Liver (tissue), 8 donors: ENCODE measurements at regions not wholly inside any gene's neighbourhood (a gene's known extent, or its start where the extent isn't known, plus 50 kb on each side); places are given as distances from the start of the nearest gene placed in this dataset.

Source experiments
- DNase-seq: peaks from one replicate; pipeline ENCODE4 v3.0.0-alpha.2; 2017; ENCODE audit warnings: low spot score
- H3K27ac ChIP-seq, 2 donors: one replicate each; pipeline ENCODE4 v1.7.0; 2013; ENCODE audit warnings: inconsistent platforms in 2 of 2, low read length in 2 of 2, control low read depth in 1 of 2, low read depth in 1 of 2, mild to moderate bottlenecking in 1 of 2
- H3K27me3 ChIP-seq, 4 donors: one replicate each; pipeline versions ENCODE4 v1.6.1 to v1.7.0; 2013; ENCODE audit warnings: low read length in 3 of 4, inconsistent platforms in 1 of 4, mild to moderate bottlenecking in 1 of 4, moderate library complexity in 1 of 4; ENCODE audit not compliant: control insufficient read depth in 4 of 4, insufficient read depth in 4 of 4
- H3K36me3 ChIP-seq, 4 donors: one replicate each; pipeline versions ENCODE4 v1.6.1 to v1.7.0; 2013; ENCODE audit warnings: low read length in 3 of 4, mild to moderate bottlenecking in 3 of 4, low read depth in 1 of 4, moderate library complexity in 1 of 4; ENCODE audit not compliant: control insufficient read depth in 4 of 4, insufficient read depth in 3 of 4
- H3K4me1 ChIP-seq, 4 donors: one replicate each; pipeline versions ENCODE4 v1.6.1 to v1.7.0; 2013; ENCODE audit warnings: low read length in 3 of 4, mild to moderate bottlenecking in 3 of 4, moderate library complexity in 1 of 4; ENCODE audit not compliant: control insufficient read depth in 4 of 4, insufficient read depth in 4 of 4
- H3K4me3 ChIP-seq, 3 donors: one replicate each; pipeline versions ENCODE4 v1.6.1 to v1.7.0; 2013; ENCODE audit warnings: low read length in 3 of 3, control low read depth in 1 of 3, low read depth in 1 of 3, mild to moderate bottlenecking in 1 of 3
- H3K9ac ChIP-seq, 2 donors: one replicate each; pipeline ENCODE4 v1.7.0; 2013; ENCODE audit warnings: low read length in 2 of 2, mild to moderate bottlenecking in 2 of 2, moderate library complexity in 2 of 2, control low read depth in 1 of 2, low read depth in 1 of 2
- H3K9me3 ChIP-seq, 4 donors: one replicate each; pipeline versions ENCODE4 v1.6.1 to v1.7.0; 2013; ENCODE audit warnings: low read length in 3 of 4; ENCODE audit not compliant: control insufficient read depth in 4 of 4
- EGR1 ChIP-seq, 2 donors: IDR thresholded peaks; 2 replicates each; pipeline ENCODE4 v1.6.1; 2016 to 2018; ENCODE audit warnings: antibody characterized with exemption in 2 of 2, low read depth in 2 of 2
- FOXA1 ChIP-seq: IDR thresholded peaks from 2 replicates; pipeline ENCODE4 v1.6.1; 2016; ENCODE audit warnings: antibody characterized with exemption
- FOXA2 ChIP-seq: IDR thresholded peaks from 2 replicates; pipeline ENCODE4 v1.6.1; 2016; ENCODE audit warnings: antibody characterized with exemption
- GABPA ChIP-seq, 2 donors: IDR thresholded peaks in 1 of 2; conservative IDR thresholded peaks in 1 of 2; 2 replicates each; pipeline ENCODE4 v1.6.1; 2016; ENCODE audit warnings: antibody characterized with exemption in 2 of 2, mild to moderate bottlenecking in 1 of 2, moderate library complexity in 1 of 2
- HNF4A ChIP-seq, 2 donors: conservative IDR thresholded peaks; 2 replicates each; pipeline ENCODE4 v1.6.1; 2016; ENCODE audit warnings: antibody characterized with exemption in 2 of 2, mild to moderate bottlenecking in 2 of 2
- HNF4G ChIP-seq: IDR thresholded peaks from 2 replicates; pipeline ENCODE4 v1.6.1; 2016; ENCODE audit warnings: antibody characterized with exemption
- JUND ChIP-seq, 2 donors: IDR thresholded peaks; 2 replicates each; pipeline ENCODE4 v1.6.1; 2016; ENCODE audit warnings: antibody characterized with exemption in 2 of 2
- NR2F2 ChIP-seq: IDR thresholded peaks from 2 replicates; pipeline ENCODE4 v1.6.1; 2016; ENCODE audit warnings: antibody characterized with exemption
- RXRA ChIP-seq, 2 donors: IDR thresholded peaks; 2 replicates each; pipeline ENCODE4 v1.6.1; 2017 to 2018; ENCODE audit warnings: antibody characterized with exemption in 2 of 2, mild to moderate bottlenecking in 1 of 2
- SP1 ChIP-seq: IDR thresholded peaks from 2 replicates; pipeline ENCODE4 v1.6.1; 2018; ENCODE audit warnings: antibody characterized with exemption, mild to moderate bottlenecking
- TAF1 ChIP-seq: conservative IDR thresholded peaks from 2 replicates; pipeline ENCODE4 v1.6.1; 2016; ENCODE audit warnings: antibody characterized with exemption, mild to moderate bottlenecking
- YY1 ChIP-seq: IDR thresholded peaks from 2 replicates; pipeline ENCODE4 v1.6.1; 2016; ENCODE audit warnings: antibody characterized with exemption, mild to moderate bottlenecking
- WGBS: extraction: QIAGEN DNeasy Blood & Tissue Kit; methylation state at CpG from one replicate; pipeline ENCODE4 v1.1.7; 2013; 5-methylcytosine and 5-hydroxymethylcytosine counted together
- TF ChIP-seq, protein P1 (sequence below): IDR thresholded peaks from 2 replicates; pipeline ENCODE4 v1.6.1; 2016; ENCODE audit warnings: antibody characterized with exemption
- TF ChIP-seq, protein P2 (sequence below): IDR thresholded peaks from 2 replicates; pipeline ENCODE4 v1.6.1; 2016; ENCODE audit warnings: antibody characterized with exemption, mild to moderate bottlenecking
- TF ChIP-seq, protein P3 (sequence below): fragments of 150-350 bp; IDR thresholded peaks from 2 replicates; pipeline ENCODE4 v1.5.1; 2017; ENCODE audit warnings: improper control_type of control experiment, low read depth, low read length; ENCODE audit not compliant: missing input control
- TF ChIP-seq, protein P4 (sequence below): IDR thresholded peaks from 2 replicates; pipeline ENCODE4 v1.6.1; 2016; ENCODE audit warnings: antibody characterized with exemption
- donor health status: healthy.
- donor health status: healthy.
- donor health status: healthy.
- donor health status: healthy.
- donor health status: healthy.

DNA sequence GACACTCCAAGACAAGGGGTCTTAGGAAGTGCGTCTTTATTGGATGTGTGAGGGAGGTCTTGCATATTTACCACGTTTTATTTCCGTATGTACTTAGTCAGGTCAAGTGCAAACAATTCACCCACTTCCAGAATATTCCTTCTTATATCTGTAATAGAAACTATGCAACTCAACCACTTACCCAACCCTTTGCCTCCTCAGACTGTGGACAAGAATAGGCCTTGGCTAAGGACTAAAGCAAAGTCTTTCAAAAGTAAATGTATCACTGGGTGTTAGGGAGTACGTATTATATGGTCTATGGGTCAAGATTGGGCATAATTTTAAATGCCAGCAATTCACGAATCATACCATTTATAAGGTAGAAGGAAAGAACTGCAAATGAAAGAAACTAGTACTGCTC, 484.8 kb downstream of the MBD2 start:
- DNase-seq: no peak
- no peak overlapping the region for H3K9ac ChIP-seq
- H3K36me3 ChIP-seq: no peaks in the 10 kb centered on the region
- H3K4me1 ChIP-seq: no peaks in the 10 kb centered on the region
- TF ChIP-seq EGR1 (IDR thresholded peaks at IDR 0.05; ENCODE audit: low read depth in 2 of 2): no peak
- no peaks in the 10 kb centered on the region for H3K9me3 ChIP-seq
- no peak overlapping the region for H3K4me3 ChIP-seq
- H3K27me3 ChIP-seq: no peaks in the 10 kb centered on the region
- H3K27ac ChIP-seq: no peak overlapping the region
- WGBS: 70% methylated on average over 5 of the region's 5 CpGs

DNA sequence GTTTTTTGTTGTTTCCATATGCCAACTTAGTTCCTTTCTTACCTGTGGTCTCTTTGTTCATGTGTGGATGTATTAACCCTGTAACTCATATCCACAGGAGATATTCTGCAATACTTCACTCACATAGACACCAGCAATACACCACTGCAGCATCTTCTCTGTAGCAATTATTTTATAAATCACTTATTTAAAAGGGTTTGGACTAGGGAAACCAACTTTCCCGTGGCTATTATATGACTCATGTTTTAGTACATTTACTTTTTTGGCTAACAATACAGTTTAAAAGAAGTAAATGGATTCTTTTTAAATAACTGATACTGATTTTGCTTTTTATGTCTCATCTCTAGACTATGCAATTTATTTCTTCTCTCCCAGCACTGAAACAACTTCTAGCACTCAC, 488.9 kb downstream of the MBD2 start:
- 75% methylated on average over 1 of the region's 1 CpG for WGBS
- Histone ChIP-seq H3K36me3 (no peaks in the 10 kb centered on the region), H3K9me3 (no peaks in the 10 kb centered on the region), H3K27ac (no peak overlapping the region), H3K27me3 (no peaks in the 10 kb centered on the region), H3K9ac (no peak overlapping the region), H3K4me1 (no peaks in the 10 kb centered on the region), H3K4me3 (no peak overlapping the region)
- no peak for DNase-seq
- no peak for TF ChIP-seq FOXA2
- no peak for TF ChIP-seq FOXA1
- no peak for TF ChIP-seq YY1
- no peak for TF ChIP-seq RXRA (IDR thresholded peaks at IDR 0.05)
- TF ChIP-seq, protein P1, sequence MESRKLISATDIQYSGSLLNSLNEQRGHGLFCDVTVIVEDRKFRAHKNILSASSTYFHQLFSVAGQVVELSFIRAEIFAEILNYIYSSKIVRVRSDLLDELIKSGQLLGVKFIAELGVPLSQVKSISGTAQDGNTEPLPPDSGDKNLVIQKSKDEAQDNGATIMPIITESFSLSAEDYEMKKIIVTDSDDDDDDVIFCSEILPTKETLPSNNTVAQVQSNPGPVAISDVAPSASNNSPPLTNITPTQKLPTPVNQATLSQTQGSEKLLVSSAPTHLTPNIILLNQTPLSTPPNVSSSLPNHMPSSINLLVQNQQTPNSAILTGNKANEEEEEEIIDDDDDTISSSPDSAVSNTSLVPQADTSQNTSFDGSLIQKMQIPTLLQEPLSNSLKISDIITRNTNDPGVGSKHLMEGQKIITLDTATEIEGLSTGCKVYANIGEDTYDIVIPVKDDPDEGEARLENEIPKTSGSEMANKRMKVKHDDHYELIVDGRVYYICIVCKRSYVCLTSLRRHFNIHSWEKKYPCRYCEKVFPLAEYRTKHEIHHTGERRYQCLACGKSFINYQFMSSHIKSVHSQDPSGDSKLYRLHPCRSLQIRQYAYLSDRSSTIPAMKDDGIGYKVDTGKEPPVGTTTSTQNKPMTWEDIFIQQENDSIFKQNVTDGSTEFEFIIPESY: no peak
- no peak for TF ChIP-seq SP1
- TF ChIP-seq, protein P2, sequence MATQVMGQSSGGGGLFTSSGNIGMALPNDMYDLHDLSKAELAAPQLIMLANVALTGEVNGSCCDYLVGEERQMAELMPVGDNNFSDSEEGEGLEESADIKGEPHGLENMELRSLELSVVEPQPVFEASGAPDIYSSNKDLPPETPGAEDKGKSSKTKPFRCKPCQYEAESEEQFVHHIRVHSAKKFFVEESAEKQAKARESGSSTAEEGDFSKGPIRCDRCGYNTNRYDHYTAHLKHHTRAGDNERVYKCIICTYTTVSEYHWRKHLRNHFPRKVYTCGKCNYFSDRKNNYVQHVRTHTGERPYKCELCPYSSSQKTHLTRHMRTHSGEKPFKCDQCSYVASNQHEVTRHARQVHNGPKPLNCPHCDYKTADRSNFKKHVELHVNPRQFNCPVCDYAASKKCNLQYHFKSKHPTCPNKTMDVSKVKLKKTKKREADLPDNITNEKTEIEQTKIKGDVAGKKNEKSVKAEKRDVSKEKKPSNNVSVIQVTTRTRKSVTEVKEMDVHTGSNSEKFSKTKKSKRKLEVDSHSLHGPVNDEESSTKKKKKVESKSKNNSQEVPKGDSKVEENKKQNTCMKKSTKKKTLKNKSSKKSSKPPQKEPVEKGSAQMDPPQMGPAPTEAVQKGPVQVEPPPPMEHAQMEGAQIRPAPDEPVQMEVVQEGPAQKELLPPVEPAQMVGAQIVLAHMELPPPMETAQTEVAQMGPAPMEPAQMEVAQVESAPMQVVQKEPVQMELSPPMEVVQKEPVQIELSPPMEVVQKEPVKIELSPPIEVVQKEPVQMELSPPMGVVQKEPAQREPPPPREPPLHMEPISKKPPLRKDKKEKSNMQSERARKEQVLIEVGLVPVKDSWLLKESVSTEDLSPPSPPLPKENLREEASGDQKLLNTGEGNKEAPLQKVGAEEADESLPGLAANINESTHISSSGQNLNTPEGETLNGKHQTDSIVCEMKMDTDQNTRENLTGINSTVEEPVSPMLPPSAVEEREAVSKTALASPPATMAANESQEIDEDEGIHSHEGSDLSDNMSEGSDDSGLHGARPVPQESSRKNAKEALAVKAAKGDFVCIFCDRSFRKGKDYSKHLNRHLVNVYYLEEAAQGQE: no peak
- no peak for TF ChIP-seq TAF1
- no peak for TF ChIP-seq JUND (IDR thresholded peaks at IDR 0.05)
- TF ChIP-seq HNF4A (conservative IDR thresholded peaks at IDR 0.05): no peak
- TF ChIP-seq, protein P3, sequence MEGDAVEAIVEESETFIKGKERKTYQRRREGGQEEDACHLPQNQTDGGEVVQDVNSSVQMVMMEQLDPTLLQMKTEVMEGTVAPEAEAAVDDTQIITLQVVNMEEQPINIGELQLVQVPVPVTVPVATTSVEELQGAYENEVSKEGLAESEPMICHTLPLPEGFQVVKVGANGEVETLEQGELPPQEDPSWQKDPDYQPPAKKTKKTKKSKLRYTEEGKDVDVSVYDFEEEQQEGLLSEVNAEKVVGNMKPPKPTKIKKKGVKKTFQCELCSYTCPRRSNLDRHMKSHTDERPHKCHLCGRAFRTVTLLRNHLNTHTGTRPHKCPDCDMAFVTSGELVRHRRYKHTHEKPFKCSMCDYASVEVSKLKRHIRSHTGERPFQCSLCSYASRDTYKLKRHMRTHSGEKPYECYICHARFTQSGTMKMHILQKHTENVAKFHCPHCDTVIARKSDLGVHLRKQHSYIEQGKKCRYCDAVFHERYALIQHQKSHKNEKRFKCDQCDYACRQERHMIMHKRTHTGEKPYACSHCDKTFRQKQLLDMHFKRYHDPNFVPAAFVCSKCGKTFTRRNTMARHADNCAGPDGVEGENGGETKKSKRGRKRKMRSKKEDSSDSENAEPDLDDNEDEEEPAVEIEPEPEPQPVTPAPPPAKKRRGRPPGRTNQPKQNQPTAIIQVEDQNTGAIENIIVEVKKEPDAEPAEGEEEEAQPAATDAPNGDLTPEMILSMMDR: no peak
- no peak for TF ChIP-seq GABPA (IDR thresholded peaks at IDR 0.05 in 1 of 2, conservative IDR thresholded peaks at IDR 0.05 in 1 of 2)
- TF ChIP-seq, protein P4, sequence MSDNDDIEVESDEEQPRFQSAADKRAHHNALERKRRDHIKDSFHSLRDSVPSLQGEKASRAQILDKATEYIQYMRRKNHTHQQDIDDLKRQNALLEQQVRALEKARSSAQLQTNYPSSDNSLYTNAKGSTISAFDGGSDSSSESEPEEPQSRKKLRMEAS: no peak
- TF ChIP-seq HNF4G: no peak
- TF ChIP-seq NR2F2: no peak
- no peak for TF ChIP-seq EGR1 (IDR thresholded peaks at IDR 0.05; ENCODE audit: low read depth in 2 of 2)
